H1 (cell line): ENCODE measurements at regions not wholly inside any gene's neighbourhood (a gene's known extent, or its start where the extent isn't known, plus 50 kb on each side); places are given as distances from the start of the nearest gene placed in this dataset.

ENCODE experiments used
- ASH2L ChIP-seq: fragments of 200-600, 300-600 bp; sonication (generic); IDR thresholded peaks from one replicate; pipeline ENCODE4 v1.7.1; 2017; ENCODE audit warnings: low read length
- BCL11A ChIP-seq, 2 experiments: IDR thresholded peaks; one replicate each; pipeline ENCODE4 v1.6.1; 2011; ENCODE audit warnings: low read depth in 2 of 2, low read length in 2 of 2, mild to moderate bottlenecking in 2 of 2
- GTF2F1 ChIP-seq: IDR thresholded peaks from 2 replicates; pipeline ENCODE4 v1.6.1; 2012; ENCODE audit warnings: low read depth, low read length, improper control_type of control experiment, borderline replicate concordance
- KDM1A ChIP-seq: fragments of 200-600, 300-600 bp; sonication (generic); IDR thresholded peaks from 2 replicates; pipeline ENCODE4 v1.7.1; 2016; ENCODE audit warnings: mild to moderate bottlenecking, low read length, borderline replicate concordance
- RNF2 ChIP-seq: fragments of 200-900, 300-1000 bp; sonication (generic); IDR thresholded peaks from 2 replicates; pipeline ENCODE4 v1.7.1; 2016; ENCODE audit warnings: borderline replicate concordance, low read depth, mild to moderate bottlenecking, antibody characterized with exemption, low read length; ENCODE audit not compliant: poor library complexity, severe bottlenecking; ENCODE audit errors: missing control alignments

DNA sequence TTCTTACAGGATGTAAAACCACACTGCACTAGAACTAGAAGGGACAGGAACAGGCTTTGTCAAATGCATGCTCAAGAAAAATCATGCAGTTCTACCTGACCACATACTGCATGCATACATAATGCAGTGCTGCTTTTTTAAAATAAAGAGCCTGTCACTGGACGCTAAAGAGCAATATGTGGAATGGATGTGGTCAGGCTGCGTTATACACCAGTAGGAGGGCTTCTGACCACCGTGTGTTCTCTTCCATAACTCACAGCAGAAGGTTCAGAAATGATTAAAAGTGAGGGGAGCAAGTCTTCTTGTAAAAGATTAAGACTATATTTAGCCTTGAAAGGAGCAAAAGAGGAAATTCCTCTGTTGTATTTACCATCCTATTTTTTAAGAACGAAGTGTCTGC is 392.0 kb downstream of the EMP1 start (continued):
- TF ChIP-seq RNF2 (no peak), GTF2F1 (no peak), BCL11A (IDR thresholded peaks at IDR 0.05; ENCODE audit: low read depth in 2 of 2, low read length in 2 of 2) (no peak), ASH2L (no peak), KDM1A (no peak)
